Effector memory CD8-positive, alpha-beta T cell (primary cell): ENCODE measurements at regions not wholly inside any gene's neighbourhood (a gene's known extent, or its start where the extent isn't known, plus 50 kb on each side); places are given as distances from the start of the nearest gene placed in this dataset.
"Not testable (repeated sequence)": the region's sequence is repeated elsewhere in the genome, so short reads cannot be mapped to it uniquely, and the experiment has no call there.

ENCODE experiments used
- ATAC-seq: fragments of 150-1000 bp; cut with Tn5 transposase; replicated peaks from 2 replicates; pipeline ENCODE4 v1.10.0; 2021; ENCODE audit warnings: mild to moderate bottlenecking, moderate library complexity
- DNase-seq, 3 experiments: peaks; one replicate each; pipeline ENCODE4 v3.0.0; 2021
- H3K27ac Mint-ChIP-seq, 2 donors: one replicate each; pipeline ENCODE4 v1.8.0; 2022; ENCODE audit warnings: mild to moderate bottlenecking in 2 of 2, mixed read lengths in 2 of 2, moderate library complexity in 2 of 2
- H3K27me3 Mint-ChIP-seq, 2 donors: one replicate each; pipeline ENCODE4 v1.8.0; 2022; ENCODE audit warnings: mixed read lengths in 2 of 2
- H3K36me3 Mint-ChIP-seq: one replicate; pipeline ENCODE4 v1.8.0; 2022; ENCODE audit warnings: mild to moderate bottlenecking, moderate library complexity, mixed read lengths; ENCODE audit not compliant: insufficient read depth
- H3K4me1 Mint-ChIP-seq, 2 donors: one replicate each; pipeline ENCODE4 v1.8.0; 2022; ENCODE audit warnings: low read depth in 2 of 2, mixed read lengths in 2 of 2
- H3K4me3 Mint-ChIP-seq, 2 donors: one replicate each; pipeline ENCODE4 v1.8.0; 2022; ENCODE audit warnings: mild to moderate bottlenecking in 2 of 2, mixed read lengths in 2 of 2, moderate library complexity in 2 of 2
- H3K9me3 Mint-ChIP-seq, 2 donors: one replicate each; pipeline ENCODE4 v1.8.0; 2022; ENCODE audit warnings: mixed read lengths in 2 of 2

- not testable (repeated sequence) for H3K27ac Mint-ChIP-seq, H3K9me3 Mint-ChIP-seq, H3K36me3 Mint-ChIP-seq, ATAC-seq, H3K4me1 Mint-ChIP-seq, H3K27me3 Mint-ChIP-seq, H3K4me3 Mint-ChIP-seq, DNase-seq
Measured at GRCh38 chr9:62731015-62731414, 1541.2 kb downstream of the SPATA31A7 start.

- DNase-seq, H3K4me3 Mint-ChIP-seq, ATAC-seq, H3K36me3 Mint-ChIP-seq, H3K9me3 Mint-ChIP-seq, H3K4me1 Mint-ChIP-seq, H3K27ac Mint-ChIP-seq, H3K27me3 Mint-ChIP-seq: not testable (repeated sequence)
Measured at GRCh38 chr9:62737004-62737606, 1547.3 kb downstream of the SPATA31A7 start.

- not testable (repeated sequence) for H3K27me3 Mint-ChIP-seq, H3K36me3 Mint-ChIP-seq, H3K4me1 Mint-ChIP-seq, H3K4me3 Mint-ChIP-seq, DNase-seq, ATAC-seq, H3K27ac Mint-ChIP-seq, H3K9me3 Mint-ChIP-seq
Measured at GRCh38 chr9:62737915-62738314, 1548.1 kb downstream of the SPATA31A7 start.

GRCh38 chr9:62745774-62746529 lies 1556.1 kb downstream of the SPATA31A7 start:
- not testable (repeated sequence) for H3K4me3 Mint-ChIP-seq, DNase-seq, H3K36me3 Mint-ChIP-seq, H3K27me3 Mint-ChIP-seq, ATAC-seq, H3K27ac Mint-ChIP-seq, H3K4me1 Mint-ChIP-seq, H3K9me3 Mint-ChIP-seq
